Transverse colon (tissue), 4 donors: ENCODE measurements at regions not wholly inside any gene's neighbourhood (a gene's known extent, or its start where the extent isn't known, plus 50 kb on each side); places are given as distances from the start of the nearest gene placed in this dataset.

Experiments used
- DNase-seq: peaks from one replicate; pipeline ENCODE4 v3.0.0-alpha.2; 2019
- H3K27ac ChIP-seq, 4 donors: fragments of 200-600 bp; sonication (generic); 2 replicates each; pipeline ENCODE4 v1.5.1; 2016 to 2018; ENCODE audit warnings: inconsistent platforms in 4 of 4
- H3K27me3 ChIP-seq: fragments of 200-600 bp; sonication (generic); 2 replicates; pipeline ENCODE4 v1.5.1; 2017; ENCODE audit warnings: inconsistent platforms
- H3K36me3 ChIP-seq, 4 donors: fragments of 200-600 bp; sonication (generic); 2 replicates each; pipeline ENCODE4 v1.5.1; 2017 to 2019; ENCODE audit warnings: inconsistent platforms in 4 of 4
- H3K4me1 ChIP-seq, 4 donors: fragments of 200-600 bp; sonication (generic); 2 replicates each; pipeline ENCODE4 v1.5.1; 2017 to 2020; ENCODE audit warnings: inconsistent platforms in 4 of 4
- H3K4me3 ChIP-seq, 4 donors: fragments of 200-600 bp; sonication (generic); 1 replicate in 1 of 4; 2 replicates in 3 of 4; pipeline versions ENCODE4 v1.5.1 to v1.6.1; 2017 to 2019; ENCODE audit warnings: inconsistent platforms in 4 of 4
- H3K9me3 ChIP-seq, 2 donors: fragments of 200-600 bp; sonication (generic); 2 replicates each; pipeline ENCODE4 v1.5.1; 2017 to 2019; ENCODE audit warnings: inconsistent platforms in 2 of 2
- CTCF ChIP-seq, 5 experiments: fragments of 200-600 bp in 3 of 5; fragments of 450-650 bp in 2 of 5; sonication (generic) in 3 of 5; IDR thresholded peaks; 1 replicate in 2 of 5; 2 replicates in 3 of 5; pipeline ENCODE4 v1.5.1; 2016 to 2017; ENCODE audit warnings: antibody characterized with exemption in 5 of 5, inconsistent platforms in 3 of 5, mild to moderate bottlenecking in 2 of 5, moderate library complexity in 1 of 5
- EP300 ChIP-seq: sonication (generic); formaldehyde crosslinking; IDR thresholded peaks from one replicate; pipeline ENCODE4 v1.6.1; 2017; ENCODE audit warnings: antibody characterized with exemption, low read depth
- POLR2A ChIP-seq: fragments of 450-650 bp; IDR thresholded peaks from one replicate; pipeline ENCODE4 v1.6.1; 2016; ENCODE audit warnings: antibody characterized with exemption, mild to moderate bottlenecking, moderate library complexity
- POLR2AphosphoS5 ChIP-seq, 3 donors: sonication (generic); formaldehyde crosslinking; IDR thresholded peaks; one replicate each; pipeline ENCODE4 v1.6.1; 2016; ENCODE audit warnings: antibody characterized with exemption in 3 of 3
- whole genome bisulfite sequencing, 2 donors: methylation state at CpG; one replicate each; pipeline ENCODE4 v1.1.5; 2018; ENCODE audit warnings: low coverage in 1 of 2; 5-methylcytosine and 5-hydroxymethylcytosine counted together
- in situ Hi-C, 4 donors: fragments of 200-750 bp; cut with MboI; loops; one replicate each; pipeline versions ENCODE4 v1.15.0 to v1.15.1; 2017; ENCODE audit warnings: low sequenced_read_pairs in 3 of 4, low pct_ligation_motif_present in 1 of 4, low pct_unique_long_range_greater_than_20kb in 1 of 4
- intact Hi-C: fragments of 100-400 bp; cut with DNase I; formaldehyde crosslinking; loops from one replicate; pipeline ENCODE4 v1.15.1; 2023; ENCODE audit warnings: low total_unique reads

- no peaks in the 10 kb centered on the region for H3K4me1 ChIP-seq
- in situ Hi-C loops (no loop called here), intact Hi-C loops (no loop called here)
- TF ChIP-seq POLR2AphosphoS5 (IDR thresholded peaks at IDR 0.05) (no peak), POLR2A (no peak), CTCF (IDR thresholded peaks at IDR 0.05) (no peak), EP300 (no peak)
- 80 to 97% methylated on average over 1 of the region's 1 CpG for WGBS, 2 donors
- no peak overlapping the region for H3K4me3 ChIP-seq
- H3K36me3 ChIP-seq = no peaks in the 10 kb centered on the region
- no peak for DNase-seq
- H3K27ac ChIP-seq = no peak overlapping the region
- peaks cover 0 to 4% of the 10 kb centered on the region in 2 donors for H3K9me3 ChIP-seq
- H3K27me3 ChIP-seq = no peaks in the 10 kb centered on the region
Observed at GRCh38 chr12:72740064-72740463, 467.9 kb downstream of the TRHDE start.

- Histone ChIP-seq H3K36me3 (no peaks in the 10 kb centered on the region), H3K4me1 (no peaks in the 10 kb centered on the region), H3K27me3 (no peaks in the 10 kb centered on the region), H3K4me3 (no peak overlapping the region), H3K9me3 (peaks cover 0 to 4% of the 10 kb centered on the region in 2 donors), H3K27ac (no peak overlapping the region)
- intact Hi-C loops (no loop called here), in situ Hi-C loops (no loop called here)
- DNase-seq = no peak
- no peak for TF ChIP-seq CTCF (IDR thresholded peaks at IDR 0.05)
- TF ChIP-seq POLR2AphosphoS5 (IDR thresholded peaks at IDR 0.05) = no peak
- TF ChIP-seq EP300 = no peak
- TF ChIP-seq POLR2A = no peak
Observed at GRCh38 chr12:72742568-72742967, 470.4 kb downstream of the TRHDE start.

DNA sequence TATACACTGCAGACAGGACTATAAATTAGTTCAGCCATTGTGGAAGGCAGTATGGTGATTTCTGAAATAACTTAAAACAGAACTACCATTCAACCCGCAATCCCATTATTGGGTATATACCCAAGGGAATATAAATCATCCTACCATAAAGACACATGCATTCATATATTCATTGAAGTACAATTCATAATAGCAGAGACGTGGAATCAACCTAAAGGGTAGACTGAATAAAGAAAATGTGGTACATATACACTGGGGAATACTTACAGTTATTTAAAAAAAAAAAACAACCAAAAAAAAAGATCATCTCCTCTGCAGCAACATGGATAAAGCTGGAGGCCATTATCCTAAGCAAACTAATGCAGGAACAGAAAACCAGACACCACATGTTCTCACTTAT is 473.9 kb downstream of the TRHDE start:
- no peak overlapping the region for H3K27ac ChIP-seq
- no peak for TF ChIP-seq EP300
- TF ChIP-seq POLR2AphosphoS5 (IDR thresholded peaks at IDR 0.05) = no peak
- no peak for TF ChIP-seq POLR2A
- no peak for TF ChIP-seq CTCF (IDR thresholded peaks at IDR 0.05)
- in situ Hi-C loops (no loop called here), intact Hi-C loops (no loop called here)
- no peaks in the 10 kb centered on the region for H3K36me3 ChIP-seq
- no peak overlapping the region for H3K4me3 ChIP-seq
- H3K4me1 ChIP-seq = no peaks in the 10 kb centered on the region
- H3K27me3 ChIP-seq = no peaks in the 10 kb centered on the region
- H3K9me3 ChIP-seq = peaks cover 0 to 4% of the 10 kb centered on the region in 2 donors
- WGBS, 2 donors = 49 to 52% methylated on average over 2 of the region's 2 CpGs
- no peak for DNase-seq

DNA sequence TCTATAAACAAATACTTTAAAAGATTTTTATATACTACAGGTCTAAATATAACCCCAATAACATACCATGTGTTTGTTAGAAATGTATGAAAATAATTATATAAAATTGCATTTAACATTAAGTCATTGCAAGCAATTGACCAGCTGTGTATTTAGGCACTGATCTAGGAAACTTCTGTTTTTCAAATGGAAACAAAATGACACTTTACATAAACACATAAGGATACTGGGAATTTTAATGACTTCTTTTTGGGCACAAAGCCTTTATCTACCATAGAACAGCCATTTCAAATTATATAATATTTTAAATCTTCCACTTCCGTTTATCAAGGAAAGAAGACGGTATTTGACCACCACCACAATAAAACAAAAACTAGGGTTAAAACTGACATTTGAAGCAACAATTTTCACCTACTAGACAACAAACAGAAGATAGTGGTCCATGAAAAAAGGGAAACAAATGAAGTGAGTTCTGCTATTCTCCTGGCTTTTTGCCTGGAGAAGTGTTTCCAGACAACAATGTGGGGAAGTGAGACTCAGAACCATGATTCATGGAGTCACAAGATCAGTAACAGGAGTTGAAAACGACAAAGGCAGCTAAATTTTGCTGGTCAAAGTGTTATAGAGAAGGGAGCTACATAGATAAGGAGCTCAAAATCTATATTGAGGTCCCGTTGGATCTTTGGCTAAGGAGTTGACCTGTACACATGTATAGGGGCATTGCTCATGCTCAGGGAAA is 475.1 kb downstream of the TRHDE start:
- no peak for TF ChIP-seq POLR2A
- TF ChIP-seq CTCF (IDR thresholded peaks at IDR 0.05) = no peak
- TF ChIP-seq EP300 = no peak
- no peak for TF ChIP-seq POLR2AphosphoS5 (IDR thresholded peaks at IDR 0.05)
- H3K36me3 ChIP-seq = no peaks in the 10 kb centered on the region
- intact Hi-C loops (no loop called here), in situ Hi-C loops (no loop called here)
- H3K4me3 ChIP-seq = no peak overlapping the region
- no peak for DNase-seq
- no peaks in the 10 kb centered on the region for H3K27me3 ChIP-seq
- H3K9me3 ChIP-seq = peaks cover 0 to 4% of the 10 kb centered on the region in 2 donors
- peak overlapping the region in 2 of 4 donors; percentile 4 to 16 for H3K27ac ChIP-seq
- no peaks in the 10 kb centered on the region for H3K4me1 ChIP-seq
- WGBS, 2 donors = 50 to 62% methylated on average over 4 of the region's 4 CpGs
